MCF 10A (cell line): ENCODE measurements at regions not wholly inside any gene's neighbourhood (a gene's known extent, or its start where the extent isn't known, plus 50 kb on each side); places are given as distances from the start of the nearest gene placed in this dataset.

Experiments used
- BruUV-seq: library from RNA; stranded (reverse); fragments of 400-500 nt; replicated peaks from 2 replicates; lab custom pipeline; 2021; lab: Mats Ljungman, UMichigan
- CTCF ChIA-PET: fragments of 300-600 bp; sonication (Branson Sonifier 250); formaldehyde crosslinking; extraction: SDS; loops from one replicate; lab custom pipeline; 2021; ENCODE audit warnings: antibody characterized with exemption, inconsistent platforms; lab: Yijun Ruan, JAX
- POLR2A ChIA-PET: fragments of 300-600, 350-650 bp; sonication (Branson Sonifier 250); formaldehyde crosslinking; extraction: SDS; loops from one replicate; lab custom pipeline; 2020; ENCODE audit warnings: antibody characterized with exemption, inconsistent platforms; lab: Yijun Ruan, JAX
- DNase-seq: peaks from one replicate; pipeline ENCODE4 v3.0.0-alpha.2; 2018; ENCODE audit not compliant: unreplicated experiment
- H3K27ac Mint-ChIP-seq: one replicate; pipeline ENCODE4 v1.8.0; 2022; ENCODE audit warnings: mild to moderate bottlenecking, low read depth, mixed read lengths; ENCODE audit not compliant: unreplicated experiment
- H3K27me3 Mint-ChIP-seq: one replicate; pipeline ENCODE4 v1.8.0; 2022; ENCODE audit warnings: mixed read lengths; ENCODE audit not compliant: insufficient read depth, unreplicated experiment
- H3K36me3 Mint-ChIP-seq: one replicate; pipeline ENCODE4 v1.8.0; 2022; ENCODE audit warnings: mild to moderate bottlenecking, moderate library complexity, mixed read lengths; ENCODE audit not compliant: insufficient read depth, unreplicated experiment
- H3K4me1 Mint-ChIP-seq: one replicate; pipeline ENCODE4 v1.8.0; 2022; ENCODE audit warnings: mixed read lengths; ENCODE audit not compliant: insufficient read depth, unreplicated experiment
- H3K4me3 Mint-ChIP-seq: one replicate; pipeline ENCODE4 v1.8.0; 2022; ENCODE audit warnings: mild to moderate bottlenecking, moderate library complexity, mixed read lengths; ENCODE audit not compliant: unreplicated experiment
- H3K9me3 Mint-ChIP-seq: one replicate; pipeline ENCODE4 v1.8.0; 2022; ENCODE audit warnings: mixed read lengths; ENCODE audit not compliant: unreplicated experiment
- CTCF ChIP-seq: fragments of 200-600 bp; IDR thresholded peaks from one replicate; pipeline ENCODE4 v1.8.0; 2022; ENCODE audit warnings: antibody characterized with exemption, mild to moderate bottlenecking; ENCODE audit not compliant: unreplicated experiment
- intact Hi-C: fragments of 100-400 bp; cut with micrococcal nuclease; formaldehyde crosslinking; loops from 2 replicates; pipeline ENCODE4 v1.14.1; 2022

DNA sequence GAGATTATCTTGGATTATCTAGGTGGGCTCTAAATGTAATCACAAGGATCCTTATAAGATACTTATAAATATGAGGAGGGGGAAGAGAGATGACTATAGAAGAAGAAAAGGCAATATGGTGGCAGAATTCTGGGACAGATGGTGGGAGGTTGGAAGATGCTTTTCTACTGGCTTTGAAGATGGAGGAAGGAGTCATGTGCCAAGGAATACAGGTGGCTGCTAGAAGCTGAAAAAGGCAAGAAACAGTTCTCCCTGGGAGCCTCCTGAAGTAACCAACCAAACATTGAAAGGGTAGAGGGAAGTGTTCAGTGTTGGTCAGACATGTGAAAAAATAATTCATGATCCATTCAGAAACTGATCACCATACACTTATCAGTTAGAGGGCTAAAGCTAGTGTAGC is 213.3 kb downstream of the WDR11 start:
- Mint-ChIP-seq H3K36me3 (no peaks in the 10 kb centered on the region), H3K27ac (no peak overlapping the region), H3K9me3 (no peaks in the 10 kb centered on the region), H3K4me3 (no peak overlapping the region), H3K4me1 (peaks cover 13% of the 10 kb centered on the region), H3K27me3 (no peaks in the 10 kb centered on the region)
- POLR2A ChIA-PET: no interaction called here
- TF ChIP-seq CTCF: no peak
- intact Hi-C loops: no loop called here
- no TSS peak for BruUV-seq
- no peak for DNase-seq
- CTCF ChIA-PET: interaction anchor here (0.6 kb wide), 1 partner anchor 377 kb away, joined by 4 read pairs; no protein-coding TSS in a partner anchor

GRCh38 chr10:121065330-121065729 is 214.2 kb downstream of the WDR11 start:
- BruUV-seq: no TSS peak
- intact Hi-C loops: no loop called here
- Mint-ChIP-seq H3K36me3 (no peaks in the 10 kb centered on the region), H3K27me3 (no peaks in the 10 kb centered on the region), H3K9me3 (no peaks in the 10 kb centered on the region), H3K27ac (no peak overlapping the region), H3K4me3 (no peak overlapping the region), H3K4me1 (peaks cover 20% of the 10 kb centered on the region)
- no peak for DNase-seq
- ChIA-PET POLR2A (no interaction called here), CTCF (no interaction called here)
- no peak for TF ChIP-seq CTCF

GRCh38 chr10:121069061-121069850 is 218.1 kb downstream of the WDR11 start:
- no peaks in the 10 kb centered on the region for H3K36me3 Mint-ChIP-seq
- no peaks in the 10 kb centered on the region for H3K9me3 Mint-ChIP-seq
- BruUV-seq: no TSS peak
- H3K4me1 Mint-ChIP-seq: peaks cover 20% of the 10 kb centered on the region
- ChIA-PET POLR2A (interaction anchor here (0.7 to 1.9 kb wide), 6 partner anchors 9 to 256 kb away, joined by 3 to 13 read pairs (median 3); no protein-coding TSS in a partner anchor), CTCF (interaction anchor here (0.6 to 0.7 kb wide), 2 partner anchors 10 to 665 kb away, joined by 3 to 4 read pairs; no protein-coding TSS in a partner anchor)
- H3K27ac Mint-ChIP-seq: peak overlapping the region; percentile 75
- H3K27me3 Mint-ChIP-seq: no peaks in the 10 kb centered on the region
- TF ChIP-seq CTCF: no peak
- DNase-seq: peak; percentile 96
- intact Hi-C loops: loop anchor here (1.0 kb wide), 1 partner anchor 8 kb away; no protein-coding TSS in a partner anchor
- H3K4me3 Mint-ChIP-seq: no peak overlapping the region

- peak; percentile 41 for DNase-seq
- POLR2A ChIA-PET: interaction anchor here (0.8 to 1.9 kb wide), 4 partner anchors 8 to 255 kb away, joined by 3 to 13 read pairs (median 3); no protein-coding TSS in a partner anchor
- CTCF ChIA-PET: no interaction called here
Observed at GRCh38 chr10:121070275-121071070, 219.3 kb downstream of the WDR11 start.

More at GRCh38 chr10:121070275-121071070, 219.3 kb downstream of the WDR11 start:
- intact Hi-C loops: no loop called here
- peaks cover 22% of the 10 kb centered on the region for H3K4me1 Mint-ChIP-seq
- H3K27ac Mint-ChIP-seq: peak overlapping the region; percentile 64
- no peaks in the 10 kb centered on the region for H3K9me3 Mint-ChIP-seq
- H3K4me3 Mint-ChIP-seq: no peak overlapping the region
- BruUV-seq: no TSS peak
- H3K27me3 Mint-ChIP-seq: no peaks in the 10 kb centered on the region
- H3K36me3 Mint-ChIP-seq: no peaks in the 10 kb centered on the region
- peak; percentile 31 for TF ChIP-seq CTCF
